SK-N-SH treated with all-trans-retinoic acid at 6 μM for 48 hours (cell line): ENCODE measurements at regions not wholly inside any gene's neighbourhood (a gene's known extent, or its start where the extent isn't known, plus 50 kb on each side); places are given as distances from the start of the nearest gene placed in this dataset.

ENCODE experiments used
- ATAC-seq: fragments of 200-7000 bp; cut with Tn5 transposase; 3 replicates; pipeline ENCODE4 v1.9.1; 2020; ENCODE audit warnings: mild to moderate bottlenecking, moderate library complexity
- ARNTL ChIP-seq: fragments of 450-650 bp; formaldehyde crosslinking; IDR thresholded peaks from 2 replicates; pipeline ENCODE4 v1.5.0; 2020; ENCODE audit warnings: low read depth, mild to moderate bottlenecking, moderate library complexity, borderline replicate concordance
- BACH2 ChIP-seq: fragments of 250-450 bp; sonication (Bioruptor Pico); IDR thresholded peaks from 2 replicates; pipeline ENCODE4 v1.9.0; 2021; ENCODE audit warnings: mild to moderate bottlenecking, borderline replicate concordance
- CSDC2 ChIP-seq: fragments of 250-450 bp; sonication (Bioruptor Pico); IDR thresholded peaks from 2 replicates; pipeline ENCODE4 v1.5.0; 2020; ENCODE audit warnings: mild to moderate bottlenecking, moderate library complexity
- ESRRG ChIP-seq: fragments of 250-450 bp; sonication (Bioruptor Pico); IDR thresholded peaks from 2 replicates; pipeline ENCODE4 v1.6.1; 2021; ENCODE audit warnings: mild to moderate bottlenecking
- GLIS3 ChIP-seq: fragments of 250-450 bp; sonication (Bioruptor Pico); IDR thresholded peaks from 2 replicates; pipeline ENCODE4 v1.5.0; 2020; ENCODE audit warnings: mild to moderate bottlenecking, moderate library complexity
- ISL1 ChIP-seq: fragments of 250-450 bp; sonication (Bioruptor Pico); IDR thresholded peaks from 2 replicates; pipeline ENCODE4 v2.1.2; 2022; ENCODE audit warnings: mild to moderate bottlenecking, moderate library complexity
- OSR1 ChIP-seq: fragments of 250-450 bp; sonication (Bioruptor Pico); IDR thresholded peaks from 2 replicates; pipeline ENCODE4 v1.8.0; 2022; ENCODE audit warnings: moderate library complexity, mild to moderate bottlenecking, inconsistent platforms
- PPARA ChIP-seq: fragments of 250-450 bp; sonication (Bioruptor Pico); IDR thresholded peaks from 2 replicates; pipeline ENCODE4 v1.5.0; 2020; ENCODE audit warnings: mild to moderate bottlenecking, borderline replicate concordance
- RARB ChIP-seq: fragments of 250-450 bp; sonication (Bioruptor Pico); IDR thresholded peaks from 2 replicates; pipeline ENCODE4 v1.8.0; 2021; ENCODE audit warnings: mild to moderate bottlenecking, moderate library complexity
- SNAI2 ChIP-seq: fragments of 250-450 bp; sonication (Bioruptor Pico); IDR thresholded peaks from 2 replicates; pipeline ENCODE4 v1.5.0; 2020; ENCODE audit warnings: mild to moderate bottlenecking, moderate library complexity
- TCF4 ChIP-seq: fragments of 250-450 bp; sonication (Bioruptor Pico); IDR thresholded peaks from 2 replicates; pipeline ENCODE4 v1.8.0; 2021; ENCODE audit warnings: mild to moderate bottlenecking, moderate library complexity, borderline replicate concordance
- TOX ChIP-seq: fragments of 250-450 bp; sonication (Bioruptor Pico); IDR thresholded peaks from 2 replicates; pipeline ENCODE4 v1.8.0; 2021; ENCODE audit warnings: mild to moderate bottlenecking, moderate library complexity, borderline replicate concordance
- TSHZ2 ChIP-seq: fragments of 250-450 bp; sonication (Bioruptor Pico); IDR thresholded peaks from 2 replicates; pipeline ENCODE4 v1.5.0; 2020; ENCODE audit warnings: mild to moderate bottlenecking, moderate library complexity
- ZC3H10 ChIP-seq: fragments of 250-450 bp; sonication (Bioruptor Pico); IDR thresholded peaks from 2 replicates; pipeline ENCODE4 v1.5.1; 2021; ENCODE audit warnings: mild to moderate bottlenecking, moderate library complexity
- ZFP3 ChIP-seq: fragments of 250-450 bp; sonication (Bioruptor Pico); IDR thresholded peaks from 2 replicates; pipeline ENCODE4 v1.5.0; 2020; ENCODE audit warnings: mild to moderate bottlenecking, moderate library complexity
- ZFP30 ChIP-seq: fragments of 450-650 bp; formaldehyde crosslinking; IDR thresholded peaks from 2 replicates; pipeline ENCODE4 v1.5.0; 2022; ENCODE audit warnings: mild to moderate bottlenecking, moderate library complexity
- ZNF565 ChIP-seq: fragments of 450-650 bp; formaldehyde crosslinking; conservative IDR thresholded peaks from 2 replicates; pipeline ENCODE4 v1.5.0; 2020; ENCODE audit warnings: low read depth, mild to moderate bottlenecking, moderate library complexity
- ZNF70 ChIP-seq: fragments of 450-650 bp; formaldehyde crosslinking; IDR thresholded peaks from 2 replicates; pipeline ENCODE4 v1.5.0; 2020; ENCODE audit warnings: mild to moderate bottlenecking, moderate library complexity
- TF ChIP-seq, protein P1 (sequence below): fragments of 250-450 bp; sonication (Bioruptor Pico); IDR thresholded peaks from 2 replicates; pipeline ENCODE4 v1.8.0; 2021; ENCODE audit warnings: low read depth, mild to moderate bottlenecking, moderate library complexity, borderline replicate concordance
- TF ChIP-seq, protein P2 (sequence below): fragments of 250-450 bp; sonication (Bioruptor Pico); IDR thresholded peaks from 2 replicates; pipeline ENCODE4 v1.5.1; 2020; ENCODE audit warnings: low read depth, mild to moderate bottlenecking, moderate library complexity
- TF ChIP-seq, protein P3 (sequence below): fragments of 250-450 bp; sonication (Bioruptor Pico); IDR thresholded peaks from 2 replicates; pipeline ENCODE4 v1.8.0; 2020; ENCODE audit warnings: mild to moderate bottlenecking, moderate library complexity, borderline replicate concordance
- TF ChIP-seq, protein P4 (sequence below): fragments of 250-450 bp; sonication (Bioruptor Pico); IDR thresholded peaks from 2 replicates; pipeline ENCODE4 v1.5.1; 2021; ENCODE audit warnings: mild to moderate bottlenecking, moderate library complexity

DNA sequence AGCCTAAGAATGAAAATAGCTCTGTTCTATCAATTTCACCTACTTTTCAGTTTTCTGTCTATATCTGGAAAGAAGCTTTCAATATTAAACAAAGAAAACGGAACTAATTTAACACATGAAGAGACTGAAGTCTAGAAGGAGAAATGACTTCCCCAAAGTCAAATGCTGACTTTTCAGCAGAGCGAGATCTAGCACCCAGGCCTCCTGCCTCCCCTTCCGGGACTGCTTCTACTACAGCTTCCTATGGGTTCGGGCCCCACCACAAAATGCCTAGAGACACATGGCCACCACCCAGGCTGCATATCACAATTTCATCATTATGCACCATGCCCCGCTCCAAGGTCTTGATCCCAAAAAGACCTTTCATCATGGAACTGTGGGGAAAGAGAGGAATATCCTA, 104.5 kb downstream of the SST start (continued):
- no peak for TF ChIP-seq ZFP3 (CRISPR knock-in tag)
- no peak for TF ChIP-seq BACH2
- TF ChIP-seq TCF4, result no peak
- TF ChIP-seq TSHZ2 (CRISPR knock-in tag), result no peak
- no peak for TF ChIP-seq ZNF565
- TF ChIP-seq ARNTL (CRISPR knock-in tag), result no peak
- no peak for TF ChIP-seq ISL1 (CRISPR knock-in tag)

DNA sequence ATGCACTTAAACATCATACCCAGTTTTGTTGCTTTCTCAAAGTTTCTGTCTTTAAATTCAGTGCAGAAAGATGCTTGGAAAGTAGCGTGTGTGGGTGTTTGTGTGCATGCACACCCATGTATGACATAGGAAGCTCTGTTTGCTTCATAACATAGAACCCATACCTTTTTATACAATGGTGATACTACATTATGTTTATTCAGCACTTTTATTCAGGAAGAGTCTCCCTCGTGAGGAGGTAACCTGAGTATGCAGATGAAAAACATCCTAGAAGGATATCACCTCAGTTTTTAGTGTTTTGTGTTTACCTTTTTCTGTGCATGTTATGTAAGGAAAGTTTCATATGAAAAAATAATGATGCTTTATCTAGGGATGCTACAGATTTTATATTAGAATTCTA, 111.2 kb downstream of the SST start:
- TF ChIP-seq ZNF565, result no peak
- TF ChIP-seq, protein P1, sequence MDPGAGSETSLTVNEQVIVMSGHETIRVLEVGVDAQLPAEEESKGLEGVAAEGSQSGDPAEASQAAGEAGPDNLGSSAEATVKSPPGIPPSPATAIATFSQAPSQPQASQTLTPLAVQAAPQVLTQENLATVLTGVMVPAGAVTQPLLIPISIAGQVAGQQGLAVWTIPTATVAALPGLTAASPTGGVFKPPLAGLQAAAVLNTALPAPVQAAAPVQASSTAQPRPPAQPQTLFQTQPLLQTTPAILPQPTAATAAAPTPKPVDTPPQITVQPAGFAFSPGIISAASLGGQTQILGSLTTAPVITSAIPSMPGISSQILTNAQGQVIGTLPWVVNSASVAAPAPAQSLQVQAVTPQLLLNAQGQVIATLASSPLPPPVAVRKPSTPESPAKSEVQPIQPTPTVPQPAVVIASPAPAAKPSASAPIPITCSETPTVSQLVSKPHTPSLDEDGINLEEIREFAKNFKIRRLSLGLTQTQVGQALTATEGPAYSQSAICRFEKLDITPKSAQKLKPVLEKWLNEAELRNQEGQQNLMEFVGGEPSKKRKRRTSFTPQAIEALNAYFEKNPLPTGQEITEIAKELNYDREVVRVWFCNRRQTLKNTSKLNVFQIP (CRISPR knock-in tag), result no peak
- ATAC-seq, result no peak

DNA sequence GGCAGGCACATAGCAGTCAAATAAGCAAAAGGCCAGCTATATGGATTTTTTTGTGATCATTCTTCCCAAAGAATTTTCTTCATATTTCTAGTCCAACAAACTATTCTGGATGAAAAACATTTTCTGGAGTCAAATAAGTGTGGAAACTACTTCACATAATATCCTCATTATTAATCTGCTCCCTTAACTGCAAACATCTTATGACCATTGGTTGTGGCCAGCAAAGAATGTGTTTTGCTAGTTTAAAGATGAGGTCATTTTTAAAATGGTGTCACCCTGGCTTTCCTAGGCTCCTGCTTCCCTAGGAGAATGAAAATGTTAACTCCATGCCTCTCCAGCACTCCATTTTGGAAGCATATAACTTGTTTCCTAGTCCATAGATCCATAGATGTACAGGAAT, 118.8 kb downstream of the SST start:
- TF ChIP-seq TCF4 (no peak), TSHZ2 (CRISPR knock-in tag) (no peak), ARNTL (CRISPR knock-in tag) (no peak), PPARA (CRISPR knock-in tag) (no peak), OSR1 (CRISPR knock-in tag) (no peak), ZNF565 (no peak), SNAI2 (CRISPR knock-in tag) (no peak), ZC3H10 (no peak)
- TF ChIP-seq, protein P2, sequence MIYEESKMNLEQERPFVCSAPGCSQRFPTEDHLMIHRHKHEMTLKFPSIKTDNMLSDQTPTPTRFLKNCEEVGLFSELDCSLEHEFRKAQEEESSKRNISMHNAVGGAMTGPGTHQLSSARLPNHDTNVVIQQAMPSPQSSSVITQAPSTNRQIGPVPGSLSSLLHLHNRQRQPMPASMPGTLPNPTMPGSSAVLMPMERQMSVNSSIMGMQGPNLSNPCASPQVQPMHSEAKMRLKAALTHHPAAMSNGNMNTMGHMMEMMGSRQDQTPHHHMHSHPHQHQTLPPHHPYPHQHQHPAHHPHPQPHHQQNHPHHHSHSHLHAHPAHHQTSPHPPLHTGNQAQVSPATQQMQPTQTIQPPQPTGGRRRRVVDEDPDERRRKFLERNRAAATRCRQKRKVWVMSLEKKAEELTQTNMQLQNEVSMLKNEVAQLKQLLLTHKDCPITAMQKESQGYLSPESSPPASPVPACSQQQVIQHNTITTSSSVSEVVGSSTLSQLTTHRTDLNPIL (CRISPR knock-in tag), result no peak
- TF ChIP-seq, all 23 proteins: peak for 0
- no peak for ATAC-seq

DNA sequence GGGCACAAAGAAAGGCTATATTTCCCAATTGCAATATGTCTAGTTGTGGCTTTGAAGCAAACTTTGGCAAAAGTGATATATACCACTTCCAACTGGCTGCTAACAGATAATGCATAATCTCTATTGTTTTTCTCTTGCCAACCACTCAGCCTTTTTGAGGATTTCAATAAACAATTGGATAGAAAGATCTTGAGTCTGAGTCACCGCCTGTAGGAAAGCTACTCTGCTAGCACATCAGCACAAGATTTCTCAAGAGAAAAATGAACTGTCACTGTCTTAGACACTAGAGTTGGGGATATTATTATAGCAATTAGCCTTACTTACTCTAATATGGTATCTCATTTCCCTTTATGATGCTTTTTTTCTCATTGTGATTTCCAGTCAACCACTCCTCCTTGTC, 119.7 kb downstream of the SST start:
- ATAC-seq, result no peak
- TF ChIP-seq, protein P3, sequence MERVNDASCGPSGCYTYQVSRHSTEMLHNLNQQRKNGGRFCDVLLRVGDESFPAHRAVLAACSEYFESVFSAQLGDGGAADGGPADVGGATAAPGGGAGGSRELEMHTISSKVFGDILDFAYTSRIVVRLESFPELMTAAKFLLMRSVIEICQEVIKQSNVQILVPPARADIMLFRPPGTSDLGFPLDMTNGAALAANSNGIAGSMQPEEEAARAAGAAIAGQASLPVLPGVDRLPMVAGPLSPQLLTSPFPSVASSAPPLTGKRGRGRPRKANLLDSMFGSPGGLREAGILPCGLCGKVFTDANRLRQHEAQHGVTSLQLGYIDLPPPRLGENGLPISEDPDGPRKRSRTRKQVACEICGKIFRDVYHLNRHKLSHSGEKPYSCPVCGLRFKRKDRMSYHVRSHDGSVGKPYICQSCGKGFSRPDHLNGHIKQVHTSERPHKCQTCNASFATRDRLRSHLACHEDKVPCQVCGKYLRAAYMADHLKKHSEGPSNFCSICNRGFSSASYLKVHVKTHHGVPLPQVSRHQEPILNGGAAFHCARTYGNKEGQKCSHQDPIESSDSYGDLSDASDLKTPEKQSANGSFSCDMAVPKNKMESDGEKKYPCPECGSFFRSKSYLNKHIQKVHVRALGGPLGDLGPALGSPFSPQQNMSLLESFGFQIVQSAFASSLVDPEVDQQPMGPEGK (CRISPR knock-in tag), result no peak
- TF ChIP-seq, protein P1 (CRISPR knock-in tag), result no peak
- no peak for TF ChIP-seq RARB (CRISPR knock-in tag)
- no peak for TF ChIP-seq ZFP3 (CRISPR knock-in tag)
- no peak for TF ChIP-seq CSDC2
- no peak for TF ChIP-seq TCF4
- TF ChIP-seq TOX (CRISPR knock-in tag), result no peak
- TF ChIP-seq ZC3H10, result no peak
- TF ChIP-seq, protein P4, sequence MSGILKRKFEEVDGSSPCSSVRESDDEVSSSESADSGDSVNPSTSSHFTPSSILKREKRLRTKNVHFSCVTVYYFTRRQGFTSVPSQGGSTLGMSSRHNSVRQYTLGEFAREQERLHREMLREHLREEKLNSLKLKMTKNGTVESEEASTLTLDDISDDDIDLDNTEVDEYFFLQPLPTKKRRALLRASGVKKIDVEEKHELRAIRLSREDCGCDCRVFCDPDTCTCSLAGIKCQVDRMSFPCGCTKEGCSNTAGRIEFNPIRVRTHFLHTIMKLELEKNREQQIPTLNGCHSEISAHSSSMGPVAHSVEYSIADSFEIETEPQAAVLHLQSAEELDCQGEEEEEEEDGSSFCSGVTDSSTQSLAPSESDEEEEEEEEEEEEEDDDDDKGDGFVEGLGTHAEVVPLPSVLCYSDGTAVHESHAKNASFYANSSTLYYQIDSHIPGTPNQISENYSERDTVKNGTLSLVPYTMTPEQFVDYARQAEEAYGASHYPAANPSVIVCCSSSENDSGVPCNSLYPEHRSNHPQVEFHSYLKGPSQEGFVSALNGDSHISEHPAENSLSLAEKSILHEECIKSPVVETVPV (CRISPR knock-in tag), result no peak
- TF ChIP-seq GLIS3 (CRISPR knock-in tag), result no peak
- no peak for TF ChIP-seq ISL1 (CRISPR knock-in tag)
- no peak for TF ChIP-seq ESRRG (CRISPR knock-in tag)
- TF ChIP-seq SNAI2 (CRISPR knock-in tag), result no peak
- TF ChIP-seq PPARA (CRISPR knock-in tag), result no peak
- no peak for TF ChIP-seq ZNF565
- no peak for TF ChIP-seq ARNTL (CRISPR knock-in tag)
- no peak for TF ChIP-seq ZNF70 (CRISPR knock-in tag)
- no peak for TF ChIP-seq ZFP30 (CRISPR knock-in tag)
